GM21528 (cell line): ENCODE measurements at regions not wholly inside any gene's neighbourhood (a gene's known extent, or its start where the extent isn't known, plus 50 kb on each side); places are given as distances from the start of the nearest gene placed in this dataset.

Source experiments
- ATAC-seq: cut with Tn5 transposase; IDR thresholded peaks from one replicate; pipeline ENCODE4 v1.9.1; 2021; ENCODE audit warnings: mild to moderate bottlenecking, moderate library complexity; ENCODE audit not compliant: unreplicated experiment, low FRiP score

- no peak for ATAC-seq
These were observed 169.8 kb downstream of the SUCLA2 start for GRCh38 chr13:47831265-47831664.

GRCh38 chr13:47829690-47830089 lies 171.4 kb downstream of the SUCLA2 start:
- ATAC-seq = no peak

GRCh38 chr13:47826471-47826870 lies 174.6 kb downstream of the SUCLA2 start:
- no peak for ATAC-seq

DNA sequence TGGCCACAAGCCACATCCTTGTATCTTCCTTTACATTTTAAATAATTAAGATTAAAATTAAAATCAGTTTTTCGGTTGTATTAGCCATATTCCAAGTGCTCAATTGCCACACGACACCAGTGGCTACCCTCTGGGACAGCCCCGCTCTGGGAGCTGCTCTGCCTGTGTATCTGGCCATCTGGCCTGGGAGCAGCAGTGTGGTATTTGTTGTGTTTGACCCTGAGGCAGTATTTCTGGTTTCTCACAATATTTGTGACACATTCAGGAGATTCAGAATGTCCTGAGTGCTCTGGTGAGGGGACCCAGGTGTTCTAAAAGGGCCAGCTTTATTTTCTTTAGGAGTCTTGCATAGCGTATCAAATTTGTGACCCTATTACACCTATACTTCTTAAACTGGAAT lies 179.0 kb downstream of the SUCLA2 start:
- ATAC-seq = no peak

- no peak for ATAC-seq
These were observed 184.2 kb downstream of the SUCLA2 start for GRCh38 chr13:47816831-47817230.

- ATAC-seq = no peak
These were observed 187.4 kb downstream of the SUCLA2 start for GRCh38 chr13:47813718-47814117.

DNA sequence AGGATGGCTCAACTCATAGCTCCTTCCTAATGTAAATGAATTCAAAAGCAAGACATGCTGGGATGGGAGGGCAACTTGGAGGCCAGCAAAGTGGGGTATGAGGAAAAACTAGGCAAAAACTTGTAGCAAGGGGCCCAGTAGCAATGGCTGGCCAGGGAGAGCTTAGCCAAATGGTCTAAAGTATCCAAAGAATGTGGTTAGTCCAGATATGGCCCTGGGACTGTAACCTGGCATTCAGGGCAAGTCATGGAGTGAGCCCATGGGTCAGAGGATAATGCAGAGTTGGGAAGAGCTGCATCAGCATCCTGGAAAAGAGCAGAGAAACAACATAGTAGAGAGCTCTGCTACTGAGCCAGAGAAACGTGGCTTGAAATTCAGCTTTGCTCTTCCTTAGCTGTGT lies 191.7 kb downstream of the SUCLA2 start:
- ATAC-seq = no peak

- no peak for ATAC-seq
These were observed 197.9 kb downstream of the SUCLA2 start for GRCh38 chr13:47803131-47803530.

DNA sequence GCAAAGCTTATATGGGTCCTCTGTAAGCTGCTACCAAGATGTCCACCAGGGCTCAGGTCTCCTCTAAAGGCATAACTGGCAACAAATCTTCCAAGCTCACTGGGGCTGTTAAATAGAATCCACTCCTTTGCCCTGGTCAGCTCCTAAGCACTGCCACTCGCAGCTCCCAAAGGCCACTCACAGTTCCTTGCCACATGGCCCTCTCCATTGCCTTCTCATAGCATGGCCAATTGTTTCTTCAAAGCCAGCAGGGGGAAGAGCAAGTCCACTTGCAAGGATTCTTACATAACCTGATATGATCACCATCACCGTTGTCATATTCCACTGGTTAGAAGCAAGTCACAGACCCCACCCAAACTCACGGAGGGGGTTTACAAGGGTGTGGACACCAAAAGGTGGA lies 199.5 kb downstream of the SUCLA2 start:
- no peak for ATAC-seq

- ATAC-seq = no peak
These were observed 200.5 kb downstream of the SUCLA2 start for GRCh38 chr13:47800593-47800992.

GRCh38 chr13:47798906-47799305 lies 202.2 kb downstream of the SUCLA2 start:
- ATAC-seq = no peak

- no peak for ATAC-seq
These were observed 202.9 kb downstream of the SUCLA2 start for GRCh38 chr13:47798194-47798593.

DNA sequence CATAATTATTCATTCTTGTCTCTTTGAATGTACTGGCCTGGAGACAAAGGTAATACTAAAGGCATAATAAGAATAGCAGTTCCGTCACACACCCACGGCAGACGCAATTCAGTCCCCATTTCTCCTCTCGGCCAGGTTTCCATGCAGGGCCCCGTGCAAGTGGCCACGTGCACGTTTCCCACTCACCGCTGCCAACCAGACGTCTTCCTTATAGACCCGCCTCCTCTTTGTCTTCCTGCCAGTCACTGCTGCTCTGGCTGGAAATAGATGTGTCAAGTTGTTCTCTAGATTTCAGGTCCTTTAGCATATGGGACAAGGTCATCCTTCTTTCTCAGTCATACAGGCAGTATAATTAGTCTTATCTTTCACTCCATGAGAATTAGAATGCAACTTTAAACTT lies 204.3 kb downstream of the SUCLA2 start:
- no peak for ATAC-seq

DNA sequence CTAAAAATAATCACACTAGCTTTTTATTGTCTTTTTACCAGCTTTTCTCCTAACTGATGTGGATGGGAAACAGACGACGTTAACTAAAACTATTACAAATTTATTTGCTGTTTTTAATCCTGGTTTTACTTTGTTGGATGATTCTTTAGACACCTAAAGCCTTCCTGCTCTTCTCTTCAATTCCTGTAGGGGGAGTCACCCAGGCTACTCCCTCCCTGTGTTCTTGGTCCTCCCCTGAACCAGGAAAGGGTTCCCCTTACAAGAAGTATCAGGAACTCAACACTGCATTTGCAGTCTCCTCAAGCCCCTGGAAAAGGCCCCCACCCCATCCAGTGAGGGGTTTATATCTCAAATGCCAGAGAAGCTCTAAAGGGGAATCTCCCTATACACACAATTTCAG lies 206.1 kb downstream of the SUCLA2 start:
- no peak for ATAC-seq

GRCh38 chr13:47790755-47791154 lies 210.3 kb downstream of the SUCLA2 start:
- no peak for ATAC-seq

GRCh38 chr13:47788844-47789243 lies 212.2 kb downstream of the SUCLA2 start:
- no peak for ATAC-seq

- ATAC-seq = no peak
These were observed 226.4 kb downstream of the SUCLA2 start for GRCh38 chr13:47774671-47774994.

DNA sequence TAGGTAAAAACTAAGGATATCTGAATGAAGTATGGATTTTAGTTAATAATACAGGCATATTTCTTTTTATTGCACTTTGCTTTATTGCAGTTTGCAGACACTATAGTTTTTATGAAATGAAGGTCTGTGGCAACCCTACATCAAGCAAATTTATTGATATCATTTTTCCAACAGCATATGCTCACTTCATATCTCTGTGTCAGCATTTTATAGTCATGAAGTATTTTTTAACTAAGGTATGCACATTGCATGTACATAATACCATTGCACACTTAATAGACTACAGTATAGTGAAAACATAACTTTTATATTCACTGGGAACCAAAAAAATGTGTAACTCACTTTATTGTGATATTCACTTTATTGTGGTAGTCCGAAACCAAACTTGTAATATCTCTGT lies 236.3 kb downstream of the SUCLA2 start:
- no peak for ATAC-seq

DNA sequence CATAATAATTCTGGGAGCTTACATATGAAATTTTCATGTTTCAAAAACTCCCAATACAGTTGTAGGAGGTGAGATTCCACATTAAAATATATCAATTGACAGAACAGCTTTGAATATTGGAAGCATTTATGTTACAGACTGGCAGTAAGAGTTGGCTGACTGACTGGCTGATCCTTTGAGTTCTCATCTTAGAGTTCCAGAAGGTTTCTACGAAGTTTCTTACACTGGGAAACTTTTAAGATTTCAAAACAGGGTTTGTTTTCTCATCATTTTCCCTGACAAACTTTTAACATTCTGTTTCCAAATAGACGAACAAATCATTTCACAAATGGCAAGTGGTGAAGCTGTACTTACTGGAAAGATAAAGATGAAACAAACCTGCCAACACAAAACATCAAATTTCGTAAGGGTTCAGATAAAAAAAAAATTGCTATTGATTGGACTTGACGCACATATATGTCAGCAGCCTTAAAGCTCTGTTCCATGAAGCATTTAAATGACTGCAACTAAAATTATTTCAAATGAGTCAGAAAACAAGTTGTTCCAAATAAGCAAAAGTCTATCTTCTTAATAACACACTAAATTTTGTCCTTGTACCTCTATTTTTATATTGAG lies 243.5 kb downstream of the SUCLA2 start:
- no peak for ATAC-seq

DNA sequence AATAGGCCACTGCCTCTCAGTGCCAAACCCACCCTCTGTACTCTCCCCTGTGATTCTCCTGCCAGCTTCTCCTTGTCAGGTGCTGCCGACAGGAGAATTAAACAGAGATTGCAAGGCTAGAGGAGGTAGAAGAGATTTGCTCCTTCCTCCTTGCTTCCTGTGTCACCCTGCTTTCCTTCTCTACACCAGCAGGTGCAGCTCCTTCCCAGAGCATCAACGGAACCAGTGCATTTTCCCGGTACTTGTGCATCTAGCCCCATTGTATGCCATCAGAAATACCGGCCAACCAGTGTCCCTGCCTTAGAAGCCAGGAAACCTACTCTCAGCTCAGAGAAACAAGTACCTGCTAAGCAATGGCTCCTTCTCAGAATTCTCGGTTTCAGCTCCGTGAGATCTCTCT lies 253.2 kb downstream of the SUCLA2 start:
- no peak for ATAC-seq

DNA sequence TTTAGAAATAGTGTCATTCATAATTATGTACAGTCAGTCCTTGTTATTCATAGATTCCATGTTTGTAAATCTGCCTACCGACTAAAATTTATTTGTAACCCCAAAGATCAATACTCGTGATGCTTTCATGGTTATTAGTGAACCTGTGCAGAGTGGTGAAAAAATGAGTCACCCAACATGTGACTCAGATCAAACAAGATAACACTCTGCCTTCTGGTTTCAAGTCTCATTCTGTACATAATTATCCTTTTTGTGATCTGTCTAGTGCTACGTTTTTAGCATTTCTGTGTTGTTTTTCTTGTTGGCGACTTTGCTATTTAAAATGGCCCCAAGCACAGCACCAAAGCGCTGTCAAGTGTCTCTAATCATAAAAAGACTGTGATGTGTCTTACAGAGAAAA lies 274.7 kb downstream of the SUCLA2 start:
- no peak for ATAC-seq

GRCh38 chr13:47723898-47724297 lies 277.2 kb downstream of the SUCLA2 start:
- no peak for ATAC-seq

DNA sequence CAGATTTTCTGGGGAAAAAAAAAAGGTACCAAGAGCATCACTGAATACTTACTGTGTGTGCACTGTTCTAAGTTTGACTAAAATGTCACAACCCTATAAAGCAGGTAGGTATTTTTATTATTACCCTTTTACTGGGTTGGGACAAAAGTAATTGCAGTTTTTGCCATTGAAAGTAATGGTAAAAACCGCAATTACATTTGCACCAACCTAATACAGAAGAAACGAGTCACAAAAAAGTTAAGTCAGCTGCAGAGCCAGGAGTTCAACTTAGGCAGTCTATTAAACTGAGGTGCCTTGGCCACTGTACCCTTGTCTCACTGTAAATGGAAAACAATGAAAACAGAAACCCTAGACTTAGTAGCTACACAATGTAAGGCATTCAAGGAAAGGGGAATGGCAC lies 281.9 kb downstream of the SUCLA2 start:
- no peak for ATAC-seq
